ENCODE measurements at regions not wholly inside any gene's neighbourhood (a gene's known extent, or its start where the extent isn't known, plus 50 kb on each side); places are given as distances from the start of the nearest gene placed in this dataset.

GRCh38 chr2:196344397-196344796 is 173.0 kb upstream of the STK17B start:
- DNase-seq (ENCODE audit: low read depth in 2 of 2, low spot score in 1 of 2), result no peak

- no peak for DNase-seq (ENCODE audit: low read depth in 2 of 2, low spot score in 1 of 2)
These were observed 182.3 kb upstream of the STK17B start for GRCh38 chr2:196353717-196354116.

- no peak for DNase-seq (ENCODE audit: low read depth in 2 of 2, low spot score in 1 of 2)
These were observed 182.8 kb upstream of the STK17B start for GRCh38 chr2:196354186-196354585.

DNA sequence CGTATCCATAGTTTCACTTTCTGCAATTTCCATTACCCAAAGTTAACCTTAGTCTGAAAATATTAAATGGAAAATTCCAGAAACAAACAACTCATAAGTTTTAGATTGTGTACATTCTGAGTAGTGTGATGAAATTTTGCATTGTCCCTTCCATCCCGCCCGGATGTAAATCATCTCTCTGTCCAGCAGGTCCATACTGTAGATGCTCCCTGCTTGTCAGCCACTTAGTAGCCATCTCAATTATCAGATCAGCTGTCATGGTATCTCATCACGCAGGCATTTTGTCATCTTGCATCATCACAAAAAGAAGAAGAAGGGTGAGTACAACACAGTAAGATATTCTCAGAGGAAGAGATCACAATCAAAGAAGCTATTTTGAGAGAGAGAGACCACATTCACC is 185.0 kb upstream of the STK17B start:
- no peak for DNase-seq (ENCODE audit: low read depth in 2 of 2, low spot score in 1 of 2)

DNA sequence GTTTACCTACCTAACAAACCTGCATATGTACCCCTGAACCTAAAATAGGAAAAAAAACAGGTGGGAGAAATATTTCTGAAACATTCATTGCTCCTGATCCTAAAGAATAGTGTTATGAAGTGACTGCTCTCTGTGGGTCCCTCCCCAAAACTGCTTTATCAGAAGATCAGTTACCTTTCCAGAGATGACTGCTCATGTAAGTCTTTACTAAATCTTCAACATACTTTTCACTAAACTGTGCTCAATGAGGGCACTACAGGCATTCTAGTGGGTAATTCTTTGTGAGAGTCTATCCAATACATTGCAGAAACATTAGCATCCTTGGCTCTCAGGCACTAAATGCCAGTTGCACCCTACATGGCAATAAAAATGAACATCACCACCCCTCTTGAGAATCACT is 189.3 kb upstream of the STK17B start:
- DNase-seq (ENCODE audit: low read depth in 2 of 2, low spot score in 1 of 2), result no peak

DNA sequence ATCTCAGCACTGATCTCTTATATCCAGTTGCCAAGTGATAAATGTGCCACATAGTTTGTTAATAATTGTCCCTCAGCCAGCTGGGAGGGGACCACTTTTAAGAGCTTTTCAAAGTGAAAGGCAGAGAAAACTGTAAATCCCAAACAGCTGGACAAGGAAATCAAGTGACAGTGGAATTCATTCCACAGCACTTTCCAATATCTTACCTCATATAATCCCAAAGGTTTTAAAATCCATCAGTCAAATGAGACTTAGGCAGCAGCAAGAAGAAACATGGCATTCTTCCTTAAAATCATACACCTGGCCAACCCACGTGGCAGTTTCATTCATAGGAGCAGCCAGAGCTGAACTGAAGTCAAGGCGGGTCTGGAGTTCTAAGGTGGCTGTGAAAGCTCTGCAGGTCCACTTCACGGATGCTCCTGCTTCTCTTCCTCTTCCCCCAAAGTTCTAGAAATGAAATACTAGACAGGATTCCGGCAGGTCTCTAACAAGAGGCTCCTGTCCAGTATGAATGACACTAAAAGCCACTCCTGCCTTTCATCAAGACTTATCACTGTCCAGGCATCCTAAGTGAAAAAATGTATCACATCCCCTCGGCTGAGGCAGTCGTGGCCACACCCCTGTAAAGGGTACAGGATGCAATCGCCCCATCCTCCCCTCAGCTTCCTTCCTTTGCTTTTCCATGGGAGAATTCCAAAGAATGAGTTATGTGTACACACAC is 190.4 kb upstream of the STK17B start:
- no peak for DNase-seq (ENCODE audit: low read depth in 2 of 2, low spot score in 1 of 2)

GRCh38 chr2:196362973-196363549 is 191.7 kb upstream of the STK17B start:
- no peak for DNase-seq (ENCODE audit: low read depth in 2 of 2, low spot score in 1 of 2)

DNA sequence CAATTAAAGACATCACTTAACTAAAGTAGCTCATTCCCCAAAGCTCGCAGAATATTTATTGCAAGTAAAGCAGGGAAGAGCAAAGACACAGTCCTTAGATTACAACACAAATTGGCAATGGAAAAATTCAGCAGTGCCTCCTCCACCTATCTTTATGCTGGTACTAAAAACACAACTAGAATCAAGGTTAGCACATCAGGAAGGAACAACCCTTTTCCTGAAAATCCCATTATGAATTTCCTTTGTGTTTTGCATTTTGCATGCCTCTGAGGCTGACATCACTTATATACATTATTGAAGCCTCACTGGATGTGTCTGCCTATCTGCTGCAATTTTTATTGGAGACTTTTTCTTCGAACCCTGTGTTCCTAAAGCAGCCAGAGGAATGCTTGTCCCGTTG is 193.8 kb upstream of the STK17B start:
- no peak for DNase-seq (ENCODE audit: low read depth in 2 of 2, low spot score in 1 of 2)

GRCh38 chr2:196365923-196366322 is 194.5 kb upstream of the STK17B start:
- DNase-seq (ENCODE audit: low read depth in 2 of 2, low spot score in 1 of 2), result no peak

GRCh38 chr2:196367633-196368032 is 196.3 kb upstream of the STK17B start:
- DNase-seq (ENCODE audit: low read depth in 2 of 2, low spot score in 1 of 2), result no peak

DNA sequence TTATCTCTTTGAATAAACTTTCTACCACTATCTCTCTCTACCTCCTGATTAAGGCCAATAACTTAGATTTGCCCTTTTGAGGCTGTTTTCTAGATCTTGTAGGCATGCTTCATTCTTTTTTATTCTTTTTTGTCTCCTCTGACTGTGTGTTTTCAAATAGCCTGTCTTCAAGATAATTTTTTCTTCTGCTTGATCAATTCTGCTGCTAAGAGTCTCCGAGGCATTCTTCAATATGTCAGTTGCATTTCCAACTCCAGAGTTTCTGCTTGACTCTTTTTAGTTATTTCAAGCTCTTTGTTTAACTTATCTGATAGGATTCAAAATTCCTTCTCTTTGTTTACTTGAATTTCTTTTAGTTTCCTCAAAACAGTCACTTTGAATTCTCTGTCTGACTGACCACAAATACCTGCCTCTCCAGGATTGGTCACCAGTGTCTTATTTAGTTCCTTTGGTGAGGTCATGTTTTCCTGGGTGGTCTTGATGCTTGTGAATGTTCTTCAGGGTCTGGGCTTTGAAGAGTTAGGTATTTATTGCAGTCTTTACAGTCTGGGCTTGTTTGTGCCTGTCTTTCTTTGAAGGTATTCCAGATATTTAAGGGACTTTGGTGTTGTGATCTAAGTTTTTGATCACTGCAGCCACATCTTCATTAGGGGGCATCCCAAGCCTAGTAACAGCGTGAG is 197.3 kb upstream of the STK17B start:
- DNase-seq (ENCODE audit: low read depth in 2 of 2, low spot score in 1 of 2), result no peak

DNA sequence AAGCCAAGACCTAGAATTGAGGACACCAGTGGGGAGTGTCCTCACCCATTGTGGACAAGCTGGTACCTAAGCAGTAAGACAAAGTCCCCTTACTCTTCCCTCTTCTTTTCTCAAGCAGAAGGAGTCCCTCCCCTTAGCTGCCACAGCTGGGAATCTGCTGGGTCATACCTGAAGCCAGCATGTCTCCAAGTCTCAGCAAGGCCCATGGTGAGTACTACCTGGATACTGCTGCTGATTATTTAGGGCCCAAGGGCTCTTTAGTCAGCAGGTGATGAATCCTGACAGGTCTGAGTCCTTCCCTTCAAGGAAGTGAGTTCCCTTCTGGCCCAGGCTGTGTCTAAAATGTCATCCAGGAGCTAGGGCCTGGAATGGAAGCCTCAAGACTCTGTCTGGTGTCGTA is 198.6 kb upstream of the STK17B start:
- DNase-seq (ENCODE audit: low read depth in 2 of 2, low spot score in 1 of 2), result no peak

DNA sequence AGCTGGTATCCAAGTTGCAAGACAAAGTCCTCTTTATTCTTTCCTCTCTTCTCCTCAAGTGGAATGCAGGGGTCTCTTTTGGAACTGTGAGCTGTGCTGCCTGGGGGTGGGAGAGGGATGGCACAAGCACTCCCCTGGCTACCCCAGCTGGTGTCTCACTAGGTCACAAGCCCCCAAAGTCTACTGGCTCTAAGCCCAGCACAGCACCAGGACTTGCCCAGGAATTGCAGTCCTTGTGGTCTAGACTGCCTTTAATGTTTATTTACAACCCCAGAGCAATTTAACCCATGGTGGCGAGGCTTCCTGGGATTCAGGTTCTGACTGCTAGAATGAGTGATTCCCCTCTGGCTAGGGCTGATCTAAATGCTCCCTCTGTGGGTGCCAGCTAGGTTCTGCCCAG is 199.0 kb upstream of the STK17B start:
- no peak for DNase-seq (ENCODE audit: low read depth in 2 of 2, low spot score in 1 of 2)

- no peak for DNase-seq (ENCODE audit: low read depth in 2 of 2, low spot score in 1 of 2)
These were observed 201.0 kb upstream of the STK17B start for GRCh38 chr2:196372276-196372809.

DNA sequence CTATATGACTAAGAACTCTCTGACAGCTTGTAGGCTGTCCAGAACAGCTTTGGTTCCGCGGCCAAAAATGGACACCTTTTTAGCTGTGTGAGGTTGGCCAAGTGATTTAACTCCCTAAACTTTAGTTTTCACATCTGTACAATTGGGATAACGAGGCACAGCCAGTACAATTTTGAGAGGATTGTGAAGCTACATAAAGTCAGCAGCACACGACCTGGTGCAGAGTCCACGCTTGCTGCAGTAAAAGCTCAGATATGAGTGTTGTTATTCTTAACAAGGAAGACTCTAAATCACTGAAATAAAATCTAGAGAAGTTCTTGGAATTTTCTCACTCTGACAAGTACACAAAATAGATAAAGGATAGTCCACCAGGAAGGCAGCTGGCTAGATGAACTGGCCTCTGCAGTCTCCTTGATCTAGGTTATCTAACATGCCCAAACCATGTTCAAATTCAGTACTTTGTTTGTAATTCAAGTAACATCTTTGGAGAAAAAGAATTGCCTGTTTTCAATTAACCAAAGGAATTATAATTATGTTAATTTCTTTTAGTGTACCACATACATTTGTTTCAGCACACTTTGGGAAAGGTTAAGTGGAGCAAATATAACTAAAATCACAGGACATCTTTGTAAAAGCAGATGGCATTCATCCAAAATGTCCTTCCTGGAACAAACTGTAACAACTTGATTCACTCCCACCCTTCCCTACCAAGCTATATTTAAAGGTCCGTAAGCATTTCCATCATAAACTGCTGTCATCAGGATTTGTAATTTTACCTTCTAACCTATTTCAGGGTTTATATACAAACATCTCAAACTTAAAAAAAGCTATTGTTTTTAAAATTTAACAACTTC is 201.7 kb upstream of the STK17B start:
- no peak for DNase-seq (ENCODE audit: low read depth in 2 of 2, low spot score in 1 of 2)

GRCh38 chr2:196376984-196377877 is 205.9 kb upstream of the STK17B start:
- DNase-seq (ENCODE audit: low read depth in 2 of 2, low spot score in 1 of 2), result no peak

DNA sequence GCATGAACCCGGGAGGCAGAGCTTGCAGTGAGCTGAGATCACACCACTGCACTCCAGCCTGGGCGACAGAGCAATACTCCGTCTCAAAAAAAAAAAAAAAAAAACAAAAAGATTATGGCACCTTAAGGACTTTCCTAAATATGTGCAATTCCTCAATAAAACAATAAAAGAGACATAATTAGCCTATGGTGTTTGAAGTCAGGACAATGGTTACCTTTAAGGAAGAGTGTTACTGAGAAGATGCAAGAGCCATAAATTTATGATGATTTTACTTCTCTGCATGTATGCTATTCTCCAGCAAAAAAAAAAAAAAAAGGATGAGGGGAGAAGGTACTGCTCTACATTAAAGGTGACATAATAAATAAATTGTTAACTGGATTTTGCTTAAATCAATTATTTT is 208.2 kb upstream of the STK17B start:
- DNase-seq (ENCODE audit: low read depth in 2 of 2, low spot score in 1 of 2), result no peak

GRCh38 chr2:196380098-196380497 is 208.7 kb upstream of the STK17B start:
- no peak for DNase-seq (ENCODE audit: low read depth in 2 of 2, low spot score in 1 of 2)

DNA sequence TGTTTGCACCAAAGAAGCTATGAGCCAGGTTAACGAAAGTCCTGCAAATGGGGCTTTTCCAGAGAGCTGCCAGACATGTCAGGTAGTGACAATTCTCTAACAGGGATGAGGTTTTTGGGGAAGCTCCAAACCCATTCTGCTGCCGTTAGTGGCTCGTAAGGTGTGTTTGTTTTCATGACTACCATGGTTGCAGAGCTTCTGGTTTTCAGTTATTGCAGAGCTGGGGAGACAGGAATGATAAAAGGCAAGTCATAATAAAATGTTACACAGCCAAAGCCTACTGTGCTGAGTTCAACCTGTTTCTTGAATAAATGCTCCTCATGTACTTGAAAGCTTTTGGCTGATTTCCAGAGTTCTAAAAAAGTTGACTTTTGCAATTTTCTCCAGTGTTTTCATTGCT is 209.2 kb upstream of the STK17B start:
- no peak for DNase-seq (ENCODE audit: low read depth in 2 of 2, low spot score in 1 of 2)

GRCh38 chr2:196381464-196381863 is 210.1 kb upstream of the STK17B start:
- no peak for DNase-seq (ENCODE audit: low read depth in 2 of 2, low spot score in 1 of 2)
